GM12878 (cell line): ENCODE measurements at regions not wholly inside any gene's neighbourhood (a gene's known extent, or its start where the extent isn't known, plus 50 kb on each side); places are given as distances from the start of the nearest gene placed in this dataset.

ENCODE experiments used
- ATAC-seq: fragments of 200-7000 bp; cut with Tn5 transposase; 3 replicates; pipeline ENCODE4 v1.9.1; 2020; ENCODE audit warnings: mild to moderate bottlenecking, moderate library complexity
- BruUV-seq: library from RNA; stranded (reverse); fragments of 400-500 nt; replicated peaks from 2 replicates; lab custom pipeline; 2021; lab: Mats Ljungman, UMichigan
- CTCF ChIA-PET: fragments of 300-600 bp; sonication (Branson Sonifier 250); formaldehyde crosslinking; extraction: SDS; loops from one replicate; lab custom pipeline; 2021; ENCODE audit warnings: inconsistent platforms; lab: Yijun Ruan, JAX
- POLR2A ChIA-PET: fragments of 350-600 bp; formaldehyde crosslinking; extraction: SDS; loops from one replicate; lab custom pipeline; 2021; ENCODE audit warnings: inconsistent platforms; lab: Charles Lee
- RAD21 ChIA-PET: fragments of 300-600 bp; sonication (Branson Sonifier 250); formaldehyde crosslinking; loops from one replicate; lab custom pipeline; 2023; ENCODE audit warnings: antibody characterized with exemption; ENCODE audit not compliant: unreplicated experiment; lab: Charles Lee
- SMC1A ChIA-PET: fragments of 300-600 bp; sonication (Branson Sonifier 250); formaldehyde crosslinking; loops from one replicate; lab custom pipeline; 2023; ENCODE audit not compliant: unreplicated experiment, uncharacterized antibody; lab: Charles Lee
- DNase-seq: peaks from one replicate; pipeline ENCODE4 v3.0.0-alpha.2; 2011; ENCODE audit warnings: low read depth, low spot score
- FAIRE-seq: peaks from 3 replicates; lab custom pipeline; 2011; peaks lifted over from hg19 to GRCh38; lab: Jason Lieb, UNC
- H2AFZ ChIP-seq: 2 replicates; pipeline ENCODE4 v1.6.0; 2011; ENCODE audit warnings: low read depth, low read length, control low read depth; ENCODE audit not compliant: control insufficient read depth
- H3K27ac ChIP-seq: 2 replicates; pipeline ENCODE4 v1.5.1; 2011; ENCODE audit warnings: control low read depth; ENCODE audit not compliant: control insufficient read depth, insufficient read depth
- H3K27me3 ChIP-seq, 2 experiments: replicated peaks in 1 of 2; 2 replicates each; pipeline versions ENCODE4 v1.6.0 to v1.6.1; 2011; ENCODE audit warnings: low read length in 1 of 2; ENCODE audit not compliant: control insufficient read depth in 2 of 2, insufficient read depth in 2 of 2
- H3K36me3 ChIP-seq, 2 experiments: 2 replicates each; pipeline ENCODE4 v1.5.1; 2011; ENCODE audit warnings: low read length in 1 of 2; ENCODE audit not compliant: control insufficient read depth in 2 of 2, insufficient read depth in 2 of 2
- H3K4me1 ChIP-seq: 2 replicates; pipeline ENCODE4 v1.6.1; 2011; ENCODE audit warnings: mild to moderate bottlenecking, low read length, moderate library complexity, mixed read lengths; ENCODE audit not compliant: control insufficient read depth, insufficient read depth
- H3K4me2 ChIP-seq: 2 replicates; pipeline ENCODE4 v1.6.0; 2011; ENCODE audit warnings: control low read depth; ENCODE audit not compliant: control insufficient read depth, insufficient read depth
- H3K4me3 ChIP-seq: fragments of 200-600 bp; sonication (generic); 2 replicates; pipeline ENCODE4 v1.5.1; 2016
- H3K79me2 ChIP-seq: 2 replicates; pipeline ENCODE4 v1.6.0; 2011; ENCODE audit warnings: low read length; ENCODE audit not compliant: control insufficient read depth, insufficient read depth
- H3K9ac ChIP-seq: 2 replicates; pipeline ENCODE4 v1.8.0; 2011; ENCODE audit warnings: low read length, control low read depth, mixed read lengths; ENCODE audit not compliant: control insufficient read depth, insufficient read depth
- H3K9me3 ChIP-seq: replicated peaks from 3 replicates; pipeline ENCODE4 v1.5.1; 2011; ENCODE audit warnings: mild to moderate bottlenecking, low read length; ENCODE audit not compliant: control insufficient read depth, insufficient read depth
- H4K20me1 ChIP-seq: 2 replicates; pipeline ENCODE4 v1.6.0; 2011; ENCODE audit not compliant: control insufficient read depth, insufficient read depth
- RAD21 ChIP-seq: IDR thresholded peaks from 2 replicates; pipeline ENCODE4 v1.6.1; 2011; ENCODE audit warnings: mild to moderate bottlenecking, low read depth, low read length, moderate library complexity; ENCODE audit not compliant: insufficient read depth
- SUPT20H ChIP-seq: IDR thresholded peaks from 2 replicates; pipeline ENCODE4 v1.6.1; 2011; ENCODE audit warnings: low read depth, mild to moderate bottlenecking, low read length, moderate library complexity, borderline replicate concordance; ENCODE audit not compliant: control insufficient read depth
- ZZZ3 ChIP-seq: IDR thresholded peaks from 2 replicates; pipeline ENCODE4 v1.6.1; 2011; ENCODE audit warnings: low read depth; ENCODE audit not compliant: control insufficient read depth, insufficient read length
- WGBS: methylation state at CpG from one replicate; pipeline ENCODE4 v1.1.6; 2016; ENCODE audit warnings: low lambda C conversion rate; ENCODE audit not compliant: insufficient replicate concordance, insufficient coverage; ENCODE audit errors: missing lambda C conversion rate; 5-methylcytosine and 5-hydroxymethylcytosine counted together
- in situ Hi-C: fragments of 300-500 bp; cut with MboI; formaldehyde crosslinking; loops from 9 replicates; pipeline ENCODE4 v1.14.3; 2018; ENCODE audit warnings: mixed read lengths
- intact Hi-C: fragments of 100-400 bp; cut with micrococcal nuclease; formaldehyde crosslinking; loops from one replicate; pipeline ENCODE4 v1.14.2; 2022; ENCODE audit not compliant: unreplicated experiment
- TF ChIP-seq, protein P1 (sequence below): fragments of 450-650 bp; IDR thresholded peaks from 2 replicates; pipeline ENCODE4 v1.6.1; 2017; ENCODE audit warnings: mild to moderate bottlenecking, moderate library complexity
- TF ChIP-seq, protein P2 (sequence below): fragments of 450-650 bp; IDR thresholded peaks from 2 replicates; pipeline ENCODE4 v1.6.1; 2017; ENCODE audit warnings: low read depth, mild to moderate bottlenecking, moderate library complexity

DNA sequence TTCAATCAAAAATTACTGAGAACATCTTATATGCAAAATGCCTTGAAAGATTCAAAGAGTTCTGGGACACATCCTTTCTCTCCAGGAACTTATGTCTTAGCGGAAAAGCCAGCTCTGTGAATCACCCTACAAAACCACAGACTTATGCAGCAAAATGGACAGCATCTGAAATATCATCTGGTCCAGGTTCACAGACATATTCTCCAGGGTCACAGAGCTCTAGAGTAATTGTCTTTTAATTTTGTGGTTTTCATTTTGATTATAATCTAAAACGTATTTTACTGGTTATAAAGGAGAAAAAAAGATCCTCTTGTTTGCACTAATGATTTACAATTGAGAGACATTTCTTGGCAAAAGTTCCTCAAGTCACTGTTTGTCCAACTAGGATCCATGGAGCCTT is 246.2 kb downstream of the MSRB3 start:
- TF ChIP-seq, protein P1, sequence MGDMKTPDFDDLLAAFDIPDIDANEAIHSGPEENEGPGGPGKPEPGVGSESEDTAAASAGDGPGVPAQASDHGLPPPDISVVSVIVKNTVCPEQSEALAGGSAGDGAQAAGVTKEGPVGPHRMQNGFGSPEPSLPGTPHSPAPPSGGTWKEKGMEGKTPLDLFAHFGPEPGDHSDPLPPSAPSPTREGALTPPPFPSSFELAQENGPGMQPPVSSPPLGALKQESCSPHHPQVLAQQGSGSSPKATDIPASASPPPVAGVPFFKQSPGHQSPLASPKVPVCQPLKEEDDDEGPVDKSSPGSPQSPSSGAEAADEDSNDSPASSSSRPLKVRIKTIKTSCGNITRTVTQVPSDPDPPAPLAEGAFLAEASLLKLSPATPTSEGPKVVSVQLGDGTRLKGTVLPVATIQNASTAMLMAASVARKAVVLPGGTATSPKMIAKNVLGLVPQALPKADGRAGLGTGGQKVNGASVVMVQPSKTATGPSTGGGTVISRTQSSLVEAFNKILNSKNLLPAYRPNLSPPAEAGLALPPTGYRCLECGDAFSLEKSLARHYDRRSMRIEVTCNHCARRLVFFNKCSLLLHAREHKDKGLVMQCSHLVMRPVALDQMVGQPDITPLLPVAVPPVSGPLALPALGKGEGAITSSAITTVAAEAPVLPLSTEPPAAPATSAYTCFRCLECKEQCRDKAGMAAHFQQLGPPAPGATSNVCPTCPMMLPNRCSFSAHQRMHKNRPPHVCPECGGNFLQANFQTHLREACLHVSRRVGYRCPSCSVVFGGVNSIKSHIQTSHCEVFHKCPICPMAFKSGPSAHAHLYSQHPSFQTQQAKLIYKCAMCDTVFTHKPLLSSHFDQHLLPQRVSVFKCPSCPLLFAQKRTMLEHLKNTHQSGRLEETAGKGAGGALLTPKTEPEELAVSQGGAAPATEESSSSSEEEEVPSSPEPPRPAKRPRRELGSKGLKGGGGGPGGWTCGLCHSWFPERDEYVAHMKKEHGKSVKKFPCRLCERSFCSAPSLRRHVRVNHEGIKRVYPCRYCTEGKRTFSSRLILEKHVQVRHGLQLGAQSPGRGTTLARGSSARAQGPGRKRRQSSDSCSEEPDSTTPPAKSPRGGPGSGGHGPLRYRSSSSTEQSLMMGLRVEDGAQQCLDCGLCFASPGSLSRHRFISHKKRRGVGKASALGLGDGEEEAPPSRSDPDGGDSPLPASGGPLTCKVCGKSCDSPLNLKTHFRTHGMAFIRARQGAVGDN: no peak
- TF ChIP-seq ZZZ3 (no peak), RAD21 (no peak), SUPT20H (no peak)
- TF ChIP-seq, protein P2, sequence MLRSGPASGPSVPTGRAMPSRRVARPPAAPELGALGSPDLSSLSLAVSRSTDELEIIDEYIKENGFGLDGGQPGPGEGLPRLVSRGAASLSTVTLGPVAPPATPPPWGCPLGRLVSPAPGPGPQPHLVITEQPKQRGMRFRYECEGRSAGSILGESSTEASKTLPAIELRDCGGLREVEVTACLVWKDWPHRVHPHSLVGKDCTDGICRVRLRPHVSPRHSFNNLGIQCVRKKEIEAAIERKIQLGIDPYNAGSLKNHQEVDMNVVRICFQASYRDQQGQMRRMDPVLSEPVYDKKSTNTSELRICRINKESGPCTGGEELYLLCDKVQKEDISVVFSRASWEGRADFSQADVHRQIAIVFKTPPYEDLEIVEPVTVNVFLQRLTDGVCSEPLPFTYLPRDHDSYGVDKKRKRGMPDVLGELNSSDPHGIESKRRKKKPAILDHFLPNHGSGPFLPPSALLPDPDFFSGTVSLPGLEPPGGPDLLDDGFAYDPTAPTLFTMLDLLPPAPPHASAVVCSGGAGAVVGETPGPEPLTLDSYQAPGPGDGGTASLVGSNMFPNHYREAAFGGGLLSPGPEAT: no peak
- no peaks in the 10 kb centered on the region for H3K79me2 ChIP-seq
- FAIRE-seq (no peak), DNase-seq (no peak), ATAC-seq (no peak)
- WGBS: 0% methylated on average over 2 of the region's 2 CpGs
- ChIA-PET SMC1A (no interaction called here), CTCF (no interaction called here), RAD21 (no interaction called here), POLR2A (no interaction called here)
- intact Hi-C loops: no loop called here
- H3K27me3 ChIP-seq: no peaks in the 10 kb centered on the region
- H3K4me3 ChIP-seq: no peak overlapping the region
- no peaks in the 10 kb centered on the region for H3K36me3 ChIP-seq
- no peak overlapping the region for H3K27ac ChIP-seq
- H2AFZ ChIP-seq: no peak overlapping the region
- no peak overlapping the region for H3K4me2 ChIP-seq
- no peaks in the 10 kb centered on the region for H3K4me1 ChIP-seq
- H3K9ac ChIP-seq: no peak overlapping the region
- no TSS peak for BruUV-seq
- in situ Hi-C loops: no loop called here
- no peaks in the 10 kb centered on the region for H4K20me1 ChIP-seq
- no peaks in the 10 kb centered on the region for H3K9me3 ChIP-seq
